GM18502 (cell line): ENCODE measurements at regions not wholly inside any gene's neighbourhood (a gene's known extent, or its start where the extent isn't known, plus 50 kb on each side); places are given as distances from the start of the nearest gene placed in this dataset.

Experiments used
- ATAC-seq: cut with Tn5 transposase; IDR thresholded peaks from one replicate; pipeline ENCODE4 v1.9.1; 2021; ENCODE audit warnings: mild to moderate bottlenecking; ENCODE audit not compliant: unreplicated experiment, poor library complexity

DNA sequence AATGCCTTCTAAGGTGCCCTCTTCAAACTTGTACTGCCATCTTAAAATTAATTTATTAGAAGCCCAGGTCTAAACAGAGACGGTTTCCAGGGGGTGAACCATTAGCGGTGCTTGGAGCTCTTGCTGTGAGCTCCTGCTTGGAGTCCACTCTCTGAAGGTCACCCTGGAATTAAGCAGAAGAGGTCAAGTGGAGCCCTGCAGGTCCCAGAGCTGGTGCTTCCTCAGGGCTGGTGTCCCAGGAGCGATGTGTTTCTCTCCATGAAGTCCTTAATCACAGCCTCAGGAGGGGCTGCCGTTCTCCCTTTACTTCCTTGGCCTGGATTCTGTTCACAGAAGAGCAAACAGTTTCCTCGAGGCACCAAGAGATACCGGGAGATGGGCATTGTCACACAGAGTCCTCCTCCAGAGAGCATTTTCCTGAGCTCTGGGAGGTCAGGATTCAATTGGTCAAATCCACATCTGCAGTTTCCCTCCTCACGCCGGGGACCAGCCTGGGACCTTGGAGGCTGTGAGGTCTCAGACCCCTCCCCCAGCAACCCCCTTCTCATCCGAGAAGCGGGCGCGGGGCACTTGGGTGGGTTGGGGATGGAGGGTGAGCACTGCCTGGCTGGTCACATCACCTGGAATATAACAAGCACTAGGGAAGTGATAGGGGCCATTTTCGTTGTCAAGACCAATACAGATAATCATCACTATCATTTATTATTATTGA, 310.4 kb downstream of the AJAP1 start:
- no peak for ATAC-seq

DNA sequence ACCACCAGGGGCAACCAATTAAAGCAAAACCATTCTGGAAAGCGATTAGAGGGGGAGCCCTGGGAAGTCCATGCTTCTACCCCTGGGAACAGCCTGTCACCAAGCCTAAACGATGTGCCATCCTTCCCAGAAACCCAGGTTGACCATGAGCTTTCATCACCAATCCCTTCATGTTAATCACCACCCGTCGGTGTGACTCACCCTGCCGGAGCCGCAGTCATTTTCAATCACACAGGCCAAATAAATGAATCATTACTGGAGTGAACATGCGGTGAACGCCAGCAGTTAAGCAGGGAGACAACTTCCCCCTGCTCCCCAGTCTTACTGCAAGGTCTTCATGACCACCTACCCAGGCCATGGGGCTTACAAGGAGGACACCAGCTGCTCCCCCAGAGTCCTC, 308.8 kb downstream of the AJAP1 start:
- no peak for ATAC-seq

DNA sequence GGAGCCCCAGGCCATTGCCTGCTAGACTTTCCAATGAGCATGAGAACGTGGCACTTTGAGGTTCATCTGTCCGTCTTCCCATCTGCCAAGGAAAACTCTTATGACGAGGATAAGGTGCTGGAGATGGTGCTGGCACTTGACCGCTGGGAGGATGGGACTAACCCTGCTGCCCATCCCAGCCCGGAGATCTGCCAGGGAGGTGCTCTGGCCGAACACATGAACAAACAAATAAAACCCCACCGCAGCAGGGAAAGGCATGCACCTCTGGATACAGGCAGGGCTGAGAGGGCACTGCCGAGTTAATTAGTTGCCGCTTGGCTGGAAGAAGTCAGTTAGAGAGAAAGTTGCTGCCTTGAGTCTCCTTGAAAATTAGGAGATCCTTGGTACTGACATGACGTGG, 308.4 kb downstream of the AJAP1 start:
- no peak for ATAC-seq

DNA sequence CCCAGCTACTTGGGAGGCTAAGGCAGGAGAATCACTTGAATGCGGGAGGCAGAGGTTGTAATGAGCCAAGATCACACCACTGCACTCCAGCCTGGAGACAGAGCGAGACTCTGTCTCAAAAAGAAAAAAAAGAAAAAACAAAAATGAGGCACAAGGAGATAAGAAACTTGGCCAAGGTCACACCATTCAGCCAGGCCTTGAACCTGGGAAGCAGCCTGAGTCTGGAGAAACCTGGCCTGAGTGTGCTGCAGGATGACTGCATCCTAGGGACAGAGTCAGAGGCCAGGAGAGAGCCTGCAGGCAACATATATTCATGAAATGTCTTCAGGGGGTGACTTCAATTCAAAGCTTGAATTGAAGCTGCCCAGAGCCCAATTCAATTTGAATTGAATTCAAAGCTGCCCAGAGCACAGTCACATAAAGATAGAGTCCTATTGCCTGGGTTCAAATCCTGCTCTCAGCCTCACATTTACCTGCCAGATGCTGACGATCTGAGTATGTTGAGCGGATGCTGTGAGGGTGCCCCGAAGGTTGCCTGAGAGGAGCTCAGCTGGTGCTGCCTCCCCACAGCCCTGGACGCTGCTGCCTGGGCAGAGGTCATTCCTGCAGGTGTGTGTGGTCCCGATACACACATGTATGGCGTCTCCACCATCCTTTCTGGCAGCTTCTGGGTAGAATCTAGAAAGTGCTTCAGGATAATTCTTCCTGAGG, 307.7 kb downstream of the AJAP1 start:
- ATAC-seq = no peak

DNA sequence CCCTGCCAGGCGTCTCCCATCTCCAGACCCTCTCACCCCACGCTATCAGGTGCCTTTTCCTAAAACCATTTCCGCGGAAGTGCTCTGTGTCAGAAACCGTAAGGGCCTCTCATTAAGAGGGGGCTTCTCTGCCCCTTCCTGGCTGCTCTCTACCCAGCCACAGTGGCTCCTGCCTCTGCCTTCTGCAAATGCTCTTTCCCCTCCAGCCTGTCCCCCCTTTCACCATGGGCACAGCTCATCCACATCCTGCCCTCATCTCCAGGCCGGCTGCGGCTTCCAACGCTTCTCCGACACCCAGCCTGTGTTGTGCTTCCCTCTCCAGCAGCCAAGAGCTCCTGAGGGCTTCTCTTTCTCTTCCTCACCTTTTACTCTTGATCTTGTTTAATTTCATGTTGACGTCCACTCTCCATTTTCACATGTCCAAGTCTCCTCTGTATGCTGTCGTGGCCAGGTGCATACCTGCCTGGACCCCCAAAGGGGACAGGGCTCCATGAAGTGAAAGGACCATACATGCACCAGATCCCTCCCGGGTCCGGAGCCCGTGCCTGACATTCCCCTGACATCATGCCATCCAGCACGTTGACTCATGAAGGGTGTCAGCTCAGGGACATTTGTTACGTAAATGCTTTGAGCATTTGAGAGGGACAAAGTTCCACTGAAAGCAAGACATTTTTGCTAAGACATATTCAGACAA, 306.5 kb downstream of the AJAP1 start:
- no peak for ATAC-seq

DNA sequence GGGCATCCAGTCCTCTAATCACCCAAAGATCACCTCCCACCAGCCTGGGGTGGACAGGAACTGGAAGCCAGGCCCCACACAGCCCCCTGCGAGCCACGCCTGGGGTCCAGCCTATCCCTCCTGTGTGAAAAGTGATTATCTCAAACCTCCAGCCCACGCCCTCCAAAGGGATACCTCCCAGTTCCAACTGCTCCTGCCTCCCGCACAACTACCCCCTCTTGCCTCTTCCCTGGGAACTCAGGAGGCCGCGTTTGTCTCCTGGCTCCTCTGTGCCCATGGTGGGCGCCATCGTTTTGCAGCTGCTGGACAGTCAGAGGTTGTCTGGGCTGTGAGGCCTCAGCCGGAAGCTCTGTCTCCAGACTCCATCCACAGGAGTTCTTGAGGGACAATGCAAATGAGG, 305.9 kb downstream of the AJAP1 start:
- ATAC-seq = no peak

DNA sequence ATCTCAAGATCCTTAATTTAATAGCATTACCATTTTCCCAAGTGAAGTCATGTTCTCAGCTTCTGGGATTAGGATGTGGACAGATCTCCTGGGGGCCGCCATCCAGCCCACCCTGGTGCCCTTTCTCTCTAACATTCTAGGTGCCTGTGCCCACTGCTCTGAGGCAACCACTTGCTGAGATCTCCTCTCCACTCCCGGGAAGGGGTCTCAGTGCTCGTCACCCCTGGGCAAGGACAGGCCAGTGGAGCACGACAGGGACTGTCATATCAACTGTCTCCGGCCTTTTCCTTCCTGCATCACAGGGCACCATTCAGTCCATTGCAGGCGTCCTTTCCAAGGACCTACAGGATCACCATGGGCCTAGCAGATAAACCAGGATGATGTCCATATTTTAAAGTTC, 304.8 kb downstream of the AJAP1 start:
- no peak for ATAC-seq

DNA sequence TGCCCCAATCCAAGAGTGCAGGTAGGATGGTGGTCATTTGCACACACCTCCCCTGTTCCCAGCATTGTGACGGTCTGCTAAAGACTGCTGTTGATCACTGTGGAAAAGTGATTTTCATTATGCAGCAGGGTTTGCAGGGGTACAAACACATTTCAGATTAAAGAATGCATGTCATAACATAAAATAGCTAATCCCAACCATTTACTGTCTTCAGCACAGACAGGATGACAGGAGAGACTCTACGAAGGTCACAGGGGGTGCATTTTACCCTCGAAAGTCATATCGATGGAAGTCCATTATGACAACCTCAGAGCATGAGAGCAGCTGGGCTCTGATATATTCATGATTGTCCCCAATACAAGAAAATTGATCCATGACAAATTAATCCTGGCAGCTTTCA, 302.6 kb downstream of the AJAP1 start:
- ATAC-seq = no peak

DNA sequence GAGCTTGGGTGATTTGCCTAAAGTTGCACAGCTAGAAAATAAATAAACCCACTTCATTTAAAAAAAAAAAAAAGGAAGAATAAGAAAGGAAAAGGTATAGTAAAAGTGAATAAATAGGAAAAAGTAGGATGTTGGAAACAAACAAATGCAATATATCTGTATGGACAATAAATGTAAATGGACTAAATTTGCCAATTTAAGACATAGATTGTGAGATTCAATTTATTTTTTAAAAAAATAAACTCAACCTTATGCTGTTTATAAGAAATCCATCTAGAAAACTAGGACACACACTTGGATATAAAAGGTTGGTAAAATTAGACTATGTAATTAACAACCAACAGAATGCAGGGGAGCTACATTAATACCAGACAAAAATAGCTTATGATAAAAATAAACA, 300.0 kb downstream of the AJAP1 start:
- no peak for ATAC-seq

DNA sequence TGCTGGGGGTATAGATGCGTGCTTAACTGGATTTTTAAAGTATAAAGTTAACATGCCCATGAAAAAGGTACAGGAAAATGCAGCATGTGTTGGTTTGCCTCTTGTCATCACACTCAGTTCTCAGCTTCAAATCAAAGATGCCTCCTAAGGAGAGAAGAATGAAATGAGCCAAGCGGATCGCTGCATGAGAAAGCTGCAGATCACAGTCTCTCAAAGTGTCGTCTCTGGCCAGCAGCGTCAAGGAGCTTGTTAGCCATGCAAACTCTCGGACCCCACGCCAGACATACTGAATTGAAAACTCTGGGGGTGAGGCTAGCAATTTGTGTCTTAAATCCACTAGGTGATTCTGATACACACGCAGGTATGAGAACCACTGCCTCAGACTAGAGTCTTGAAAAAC, 297.2 kb downstream of the AJAP1 start:
- ATAC-seq = no peak

DNA sequence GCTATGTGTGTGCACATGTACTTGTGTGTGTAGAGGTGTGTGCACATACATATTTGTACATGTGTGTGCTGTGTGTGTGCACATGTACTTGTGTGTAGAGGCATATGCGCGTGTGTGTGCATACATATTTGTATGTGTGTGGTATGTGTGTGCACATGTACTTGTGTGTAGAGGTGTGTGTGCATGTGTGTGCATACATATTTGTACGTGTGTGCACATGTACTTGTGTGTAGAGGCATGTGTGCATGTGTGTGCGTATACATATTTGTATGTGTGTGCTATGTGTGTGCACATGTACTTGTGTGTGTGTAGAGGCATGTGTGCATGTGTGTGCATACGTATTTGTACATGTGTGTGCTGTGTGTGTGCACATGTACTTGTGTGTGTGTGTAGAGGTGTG, 291.9 kb downstream of the AJAP1 start:
- no peak for ATAC-seq

DNA sequence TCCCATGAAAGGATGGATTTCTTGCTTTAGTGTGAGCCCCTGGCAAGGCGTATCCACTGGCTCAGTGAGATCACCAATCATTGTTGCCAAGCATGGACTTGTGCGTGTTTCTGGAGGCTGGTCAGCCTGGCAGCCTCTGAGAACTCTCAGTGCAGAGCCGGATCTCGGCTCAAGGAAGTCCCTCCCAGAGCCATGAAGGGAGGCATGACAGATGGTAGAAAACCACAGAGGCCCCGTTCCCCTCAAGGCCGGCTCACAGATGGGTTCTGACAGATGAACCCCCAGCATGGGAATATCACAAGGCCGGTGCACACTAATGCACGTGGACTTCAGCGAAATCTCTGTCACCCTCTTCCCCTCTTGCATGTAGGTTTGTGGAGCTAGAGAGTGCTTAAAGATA, 290.5 kb downstream of the AJAP1 start:
- ATAC-seq = no peak

DNA sequence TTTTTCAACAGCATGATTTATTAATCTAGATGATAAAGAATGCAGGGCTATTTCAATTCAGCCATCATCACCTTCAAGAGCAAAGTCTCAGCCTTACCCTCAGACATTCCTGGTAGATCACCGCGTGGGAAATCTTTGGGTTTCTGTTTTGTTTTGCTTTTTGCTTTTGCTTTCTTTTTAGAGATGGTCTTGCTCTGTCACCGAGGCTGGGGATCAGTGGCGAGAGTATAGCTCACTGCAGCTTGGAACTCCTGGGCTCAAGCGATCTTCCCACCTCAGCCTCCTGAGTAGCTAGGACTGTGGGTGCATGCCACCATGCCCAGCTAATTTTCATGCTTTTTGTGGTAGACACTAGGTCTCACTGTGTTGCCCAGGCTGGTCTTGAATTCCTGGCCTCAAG, 289.7 kb downstream of the AJAP1 start:
- ATAC-seq = no peak

DNA sequence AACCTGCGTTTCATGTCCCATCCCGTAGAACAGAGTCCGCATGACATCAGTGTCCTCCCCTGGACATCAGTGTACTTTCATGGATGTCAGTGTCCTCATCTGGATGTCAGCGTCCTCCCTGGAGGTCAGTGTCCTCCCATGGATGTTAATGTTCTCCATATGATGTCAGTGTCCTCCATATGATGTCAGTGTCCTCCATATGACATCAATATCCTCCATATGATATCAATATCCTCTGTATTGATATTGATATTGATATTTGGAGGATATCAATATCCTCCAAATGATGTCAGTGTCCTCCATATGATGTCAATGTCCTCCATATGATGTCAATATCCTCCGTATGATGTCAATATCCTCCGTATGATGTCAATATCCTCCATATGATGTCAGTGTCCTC, 284.9 kb downstream of the AJAP1 start:
- ATAC-seq = no peak

DNA sequence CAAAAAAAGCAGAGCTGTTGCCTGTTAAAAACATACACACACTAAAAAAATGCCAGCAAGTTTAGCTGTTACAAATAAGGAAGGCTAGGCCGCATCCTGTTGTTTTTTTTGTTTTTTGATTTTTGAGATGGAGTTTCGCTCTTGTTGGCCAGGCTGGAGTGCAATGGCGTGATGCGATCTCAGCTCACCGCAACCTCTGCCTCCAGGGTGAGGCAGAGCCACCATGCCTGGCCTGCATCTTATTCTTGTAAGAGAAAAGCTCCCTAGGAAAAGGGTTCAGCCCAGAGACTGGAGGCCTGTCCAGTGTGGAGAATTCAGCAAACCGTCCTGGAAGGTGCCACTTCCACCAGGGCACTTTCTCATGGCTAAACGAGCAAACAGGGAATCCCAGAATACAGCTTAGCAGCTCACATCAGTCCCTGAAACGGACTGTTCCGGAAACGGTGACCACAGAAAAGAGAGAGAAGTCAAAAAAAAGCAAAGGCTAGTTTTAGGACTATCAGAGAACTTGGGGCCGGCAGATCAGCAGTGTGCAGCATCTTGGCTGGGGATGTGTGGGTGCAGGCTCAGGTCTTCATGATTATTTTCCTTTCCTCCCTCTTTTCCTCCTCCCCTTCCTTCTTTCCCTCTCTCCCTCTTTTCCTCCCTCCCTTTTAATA, 283.6 kb downstream of the AJAP1 start:
- no peak for ATAC-seq

DNA sequence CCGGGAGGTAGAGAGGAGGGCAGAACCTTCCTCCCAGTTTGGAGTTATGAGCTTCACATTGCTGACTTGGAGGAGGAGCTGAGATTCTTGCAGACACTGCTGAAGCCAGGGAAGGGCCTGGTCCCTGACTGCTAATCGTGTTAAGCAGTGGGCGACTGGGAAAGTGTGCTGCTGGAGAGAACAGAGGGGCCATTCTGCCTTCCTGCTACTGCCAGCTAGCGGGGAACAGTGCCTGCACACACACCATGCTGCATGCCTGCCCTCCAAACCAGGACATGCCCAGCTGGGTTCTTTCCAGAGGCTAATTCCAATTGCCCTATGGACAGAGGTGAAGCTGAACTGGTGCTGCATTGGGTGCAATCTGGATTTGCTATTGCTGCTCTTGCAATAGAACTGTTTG, 281.4 kb downstream of the AJAP1 start:
- ATAC-seq = no peak

DNA sequence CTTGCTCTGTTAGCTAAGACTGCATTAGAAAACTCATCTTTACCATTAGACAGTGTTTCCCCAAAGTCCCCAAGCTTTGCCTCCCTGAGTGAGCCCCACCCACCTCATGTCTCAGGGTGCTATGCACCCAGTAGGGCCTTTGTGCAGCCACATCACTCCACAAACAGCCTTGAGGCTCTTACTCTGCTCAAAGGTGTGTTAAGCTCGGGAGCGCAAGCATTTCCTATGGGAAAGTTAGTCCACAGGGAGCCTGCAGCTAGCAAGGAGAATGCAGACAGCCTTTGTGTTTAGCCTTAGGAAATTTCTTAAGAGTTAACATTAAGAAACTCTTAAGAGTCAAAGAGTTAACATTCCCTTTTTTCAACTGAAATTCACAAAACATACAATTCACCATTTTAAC, 278.8 kb downstream of the AJAP1 start:
- ATAC-seq = no peak

DNA sequence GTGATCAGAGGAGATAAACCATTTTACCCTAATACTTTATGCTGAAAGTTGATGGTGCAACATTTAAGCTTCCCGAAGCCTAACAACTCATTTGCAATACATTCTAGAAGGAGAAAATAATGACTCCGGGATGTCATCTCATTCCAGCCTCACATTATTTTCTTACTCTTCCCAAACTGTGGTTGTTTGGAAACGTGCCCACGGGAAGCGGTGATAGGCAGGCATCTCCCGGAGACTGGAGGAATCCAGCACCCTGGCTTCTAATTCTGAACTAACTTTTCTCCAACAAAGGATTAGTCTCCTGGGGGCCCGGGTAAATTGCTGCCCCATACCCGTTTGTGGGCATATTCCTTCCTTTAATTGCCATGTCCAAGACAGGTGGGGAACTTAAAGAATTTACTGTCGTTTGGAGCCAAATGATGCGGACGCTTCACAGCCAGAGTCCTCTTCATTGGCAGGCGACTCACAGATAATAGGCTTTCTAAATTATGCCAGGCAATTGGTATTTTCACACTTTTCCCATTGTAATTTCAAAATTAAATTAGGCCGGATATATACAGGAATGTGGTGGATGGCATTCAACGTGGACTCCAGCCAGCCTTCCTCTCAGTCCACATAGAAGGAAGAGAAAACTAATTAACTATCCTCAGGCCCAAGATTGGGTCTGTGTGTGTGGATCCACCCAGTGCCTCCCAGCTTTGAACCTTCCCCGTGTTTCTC, 278.1 kb downstream of the AJAP1 start:
- ATAC-seq = no peak

DNA sequence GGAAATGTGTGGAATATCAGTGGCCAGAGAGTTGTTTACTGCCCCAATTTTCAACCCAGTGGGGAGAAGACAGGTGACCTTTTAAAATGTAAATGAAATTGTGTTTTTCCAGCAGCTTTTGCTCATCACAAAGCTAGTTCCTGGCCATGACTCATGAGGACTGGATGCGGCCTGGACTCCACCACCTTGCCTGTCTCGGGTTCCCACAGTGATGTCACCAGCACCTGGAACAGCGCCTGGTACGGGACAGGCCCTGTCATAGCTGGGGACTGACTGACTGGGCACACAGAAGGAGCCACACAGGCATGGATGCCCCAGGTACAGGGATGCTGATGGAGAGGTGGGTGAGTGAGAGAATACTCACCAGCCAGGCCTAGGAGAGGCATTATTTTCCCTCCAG, 277.1 kb downstream of the AJAP1 start:
- no peak for ATAC-seq

DNA sequence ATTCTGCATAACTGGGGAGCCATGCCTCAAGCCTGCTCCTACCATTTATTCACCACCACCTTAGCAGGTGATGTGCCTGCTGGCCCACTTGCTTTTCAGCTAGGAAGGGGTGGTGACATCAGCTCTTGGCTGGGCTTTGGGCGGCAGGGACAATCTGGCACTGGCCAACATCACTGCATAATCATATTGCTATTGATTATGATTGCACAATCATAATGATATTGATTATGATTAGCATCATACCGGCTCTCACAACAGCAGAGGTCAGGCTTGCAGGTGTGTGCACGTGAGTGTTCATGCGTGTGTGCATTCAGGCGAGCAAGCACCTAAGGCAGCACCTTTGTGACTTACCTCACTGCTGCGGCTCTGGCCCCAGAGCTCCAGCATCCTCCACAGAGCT, 273.8 kb downstream of the AJAP1 start:
- ATAC-seq = no peak

DNA sequence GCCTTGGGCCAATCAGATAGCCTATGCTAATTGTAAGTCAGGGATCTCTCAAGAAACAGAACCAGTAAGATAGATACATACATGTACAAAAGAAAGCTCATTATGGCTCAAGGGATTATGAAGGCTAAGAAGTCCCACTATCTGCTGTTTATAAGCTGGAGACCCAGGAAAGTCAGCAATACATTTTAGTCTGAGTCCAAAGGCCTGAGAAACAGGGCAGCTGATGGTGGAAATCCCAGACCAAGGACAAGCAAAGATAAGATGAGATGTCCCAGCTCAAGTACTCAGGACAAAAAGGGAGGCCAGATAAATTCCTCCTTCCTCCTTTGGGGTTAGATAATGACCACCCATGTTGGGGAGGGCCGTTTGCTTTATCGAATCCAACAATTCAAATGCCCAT, 269.9 kb downstream of the AJAP1 start:
- no peak for ATAC-seq
